ENCODE measurements at regions not wholly inside any gene's neighbourhood (a gene's known extent, or its start where the extent isn't known, plus 50 kb on each side); places are given as distances from the start of the nearest gene placed in this dataset.

DNA sequence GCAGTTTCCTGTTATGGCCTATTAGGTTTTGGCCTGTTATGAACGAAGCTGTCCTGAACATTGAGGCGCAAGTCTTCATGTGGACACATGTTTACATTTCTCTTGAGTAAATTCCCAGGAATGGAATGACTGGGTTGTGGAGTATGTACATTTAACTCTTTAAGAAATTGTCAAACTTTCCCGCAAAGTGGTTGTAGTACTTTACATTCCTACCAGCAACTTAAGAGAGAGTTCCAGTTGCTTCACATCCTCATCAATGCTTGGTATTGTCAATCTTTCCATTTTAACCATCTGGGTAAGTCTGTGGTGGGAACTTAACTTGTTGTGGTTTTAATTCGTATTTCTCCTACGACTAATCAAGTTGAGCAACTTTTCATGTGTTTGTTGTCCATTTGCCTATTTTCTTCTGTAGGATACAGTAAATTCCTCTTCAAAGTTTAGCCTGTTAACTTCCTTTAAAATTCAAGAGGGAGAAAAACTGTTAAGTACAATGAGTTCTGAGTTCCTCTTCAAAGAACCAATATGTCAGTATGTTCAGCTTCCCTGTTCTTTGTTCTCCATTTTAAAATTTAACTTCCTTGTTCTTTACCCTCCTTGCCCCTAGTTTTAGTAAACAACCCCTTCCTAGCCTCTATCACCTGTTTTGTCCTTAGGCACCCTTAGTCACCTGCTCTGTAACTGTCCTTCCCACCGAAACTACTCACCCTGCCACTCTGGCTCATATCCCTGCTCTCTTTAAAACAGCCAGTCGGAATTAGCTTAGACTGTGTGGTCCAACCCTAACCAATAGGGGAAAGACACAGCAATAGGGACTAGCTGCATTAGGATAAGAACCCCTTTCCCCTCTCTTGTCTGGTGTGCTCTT, 74.0 kb downstream of the FAM241B start:
- Histone ChIP-seq H3K9ac (ENCODE audit: low read length) (no peak overlapping the region), H3K4me2 (ENCODE audit: low read length) (no peak overlapping the region), H3K79me2 (ENCODE audit: low read length) (no peaks in the 10 kb centered on the region), H3K27ac (ENCODE audit: low read length) (no peak overlapping the region), H2AFZ (ENCODE audit: low read depth, low read length) (no peak overlapping the region), H3K36me3 (replicated peaks; ENCODE audit: low read depth, low read length) (no peaks in the 10 kb centered on the region), H3K4me3 (ENCODE audit: low read length) (no peak overlapping the region), H3K9me3 (ENCODE audit: insufficient read depth, low read length) (no peaks in the 10 kb centered on the region), H3K4me1 (ENCODE audit: low read length) (no peaks in the 10 kb centered on the region), H3K27me3 (ENCODE audit: low read depth, low read length) (peaks cover 14% of the 10 kb centered on the region), H4K20me1 (ENCODE audit: insufficient read depth, low read length) (no peaks in the 10 kb centered on the region)
- TF ChIP-seq, protein P1, sequence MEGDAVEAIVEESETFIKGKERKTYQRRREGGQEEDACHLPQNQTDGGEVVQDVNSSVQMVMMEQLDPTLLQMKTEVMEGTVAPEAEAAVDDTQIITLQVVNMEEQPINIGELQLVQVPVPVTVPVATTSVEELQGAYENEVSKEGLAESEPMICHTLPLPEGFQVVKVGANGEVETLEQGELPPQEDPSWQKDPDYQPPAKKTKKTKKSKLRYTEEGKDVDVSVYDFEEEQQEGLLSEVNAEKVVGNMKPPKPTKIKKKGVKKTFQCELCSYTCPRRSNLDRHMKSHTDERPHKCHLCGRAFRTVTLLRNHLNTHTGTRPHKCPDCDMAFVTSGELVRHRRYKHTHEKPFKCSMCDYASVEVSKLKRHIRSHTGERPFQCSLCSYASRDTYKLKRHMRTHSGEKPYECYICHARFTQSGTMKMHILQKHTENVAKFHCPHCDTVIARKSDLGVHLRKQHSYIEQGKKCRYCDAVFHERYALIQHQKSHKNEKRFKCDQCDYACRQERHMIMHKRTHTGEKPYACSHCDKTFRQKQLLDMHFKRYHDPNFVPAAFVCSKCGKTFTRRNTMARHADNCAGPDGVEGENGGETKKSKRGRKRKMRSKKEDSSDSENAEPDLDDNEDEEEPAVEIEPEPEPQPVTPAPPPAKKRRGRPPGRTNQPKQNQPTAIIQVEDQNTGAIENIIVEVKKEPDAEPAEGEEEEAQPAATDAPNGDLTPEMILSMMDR (IDR thresholded peaks at IDR 0.05; ENCODE audit: low read depth, low read length), result no peak
- no peak for TF ChIP-seq EZH2phosphoT487 (IDR thresholded peaks at IDR 0.05; ENCODE audit: low read depth)

GRCh38 chr10:69709366-69709941, 79.4 kb downstream of the FAM241B start:
- Histone ChIP-seq H3K79me2 (ENCODE audit: low read length) (no peaks in the 10 kb centered on the region), H3K4me1 (ENCODE audit: low read length) (no peaks in the 10 kb centered on the region), H3K4me2 (ENCODE audit: low read length) (no peak overlapping the region), H3K27me3 (ENCODE audit: low read depth, low read length) (no peaks in the 10 kb centered on the region), H3K36me3 (replicated peaks; ENCODE audit: low read depth, low read length) (no peaks in the 10 kb centered on the region), H3K4me3 (ENCODE audit: low read length) (no peak overlapping the region), H3K27ac (ENCODE audit: low read length) (no peak overlapping the region), H3K9ac (ENCODE audit: low read length) (no peak overlapping the region), H2AFZ (ENCODE audit: low read depth, low read length) (no peak overlapping the region), H4K20me1 (ENCODE audit: insufficient read depth, low read length) (no peaks in the 10 kb centered on the region), H3K9me3 (ENCODE audit: insufficient read depth, low read length) (no peaks in the 10 kb centered on the region)
- no peak for TF ChIP-seq EZH2phosphoT487 (IDR thresholded peaks at IDR 0.05; ENCODE audit: low read depth)
- TF ChIP-seq, protein P1 (IDR thresholded peaks at IDR 0.05; ENCODE audit: low read depth, low read length), result no peak

DNA sequence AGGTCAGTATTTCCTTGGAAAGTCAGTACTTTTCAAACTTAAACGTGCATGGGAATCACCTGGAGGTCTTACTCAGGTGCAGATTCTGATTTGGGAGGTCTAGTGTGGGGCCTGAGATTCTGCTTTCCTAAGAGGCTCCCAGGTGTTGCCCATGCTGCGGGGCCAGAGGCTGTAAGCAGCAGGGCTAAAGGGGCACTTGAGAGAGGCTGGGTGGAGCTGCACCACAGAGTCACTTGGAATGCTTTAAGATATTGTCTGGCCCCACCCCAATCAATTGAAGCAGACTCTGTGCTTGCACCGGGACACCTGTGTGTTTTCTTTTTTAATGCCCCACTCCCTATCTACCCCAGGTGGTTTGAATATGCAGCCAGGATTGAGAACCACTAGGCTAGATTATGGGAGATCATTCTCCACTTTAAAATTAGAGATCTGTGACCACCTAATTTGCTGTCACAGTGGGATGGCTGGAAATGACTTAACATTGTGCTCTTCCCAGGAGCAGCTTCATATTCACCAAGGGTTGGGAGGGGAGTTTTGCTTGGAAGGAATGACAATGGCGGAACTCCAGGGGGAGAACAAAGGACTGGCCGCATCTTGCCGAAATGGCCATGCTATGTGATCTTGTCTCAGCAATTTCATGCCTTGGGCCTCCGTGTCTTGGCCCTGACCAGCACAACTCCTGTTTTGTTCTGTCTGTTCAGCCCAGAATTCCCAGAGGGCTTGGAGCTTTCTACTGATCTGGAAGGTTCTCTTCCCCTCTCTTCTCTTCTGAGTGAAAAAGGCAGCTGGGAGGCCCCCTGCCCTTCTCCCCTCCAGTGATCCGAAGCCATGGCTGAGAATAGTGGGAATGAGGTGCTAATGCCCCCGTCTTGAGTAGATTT, 80.2 kb downstream of the FAM241B start:
- Histone ChIP-seq H3K9ac (ENCODE audit: low read length) (no peak overlapping the region), H3K27ac (ENCODE audit: low read length) (no peak overlapping the region), H3K36me3 (replicated peaks; ENCODE audit: low read depth, low read length) (no peaks in the 10 kb centered on the region), H3K9me3 (ENCODE audit: insufficient read depth, low read length) (no peaks in the 10 kb centered on the region), H2AFZ (ENCODE audit: low read depth, low read length) (no peak overlapping the region), H3K27me3 (ENCODE audit: low read depth, low read length) (no peaks in the 10 kb centered on the region), H3K4me2 (ENCODE audit: low read length) (no peak overlapping the region), H3K4me3 (ENCODE audit: low read length) (no peak overlapping the region), H4K20me1 (ENCODE audit: insufficient read depth, low read length) (no peaks in the 10 kb centered on the region), H3K79me2 (ENCODE audit: low read length) (no peaks in the 10 kb centered on the region), H3K4me1 (ENCODE audit: low read length) (no peaks in the 10 kb centered on the region)
- no peak for TF ChIP-seq EZH2phosphoT487 (IDR thresholded peaks at IDR 0.05; ENCODE audit: low read depth)
- TF ChIP-seq, protein P1 (IDR thresholded peaks at IDR 0.05; ENCODE audit: low read depth, low read length), result no peak

- H3K9me3 ChIP-seq (ENCODE audit: insufficient read depth, low read length), result no peaks in the 10 kb centered on the region
- no peak overlapping the region for H3K27ac ChIP-seq (ENCODE audit: low read length)
- no peaks in the 10 kb centered on the region for H4K20me1 ChIP-seq (ENCODE audit: insufficient read depth, low read length)
- TF ChIP-seq, protein P1 (IDR thresholded peaks at IDR 0.05; ENCODE audit: low read depth, low read length), result no peak
- no peak for TF ChIP-seq EZH2phosphoT487 (IDR thresholded peaks at IDR 0.05; ENCODE audit: low read depth)
- no peaks in the 10 kb centered on the region for H3K27me3 ChIP-seq (ENCODE audit: low read depth, low read length)
- H2AFZ ChIP-seq (ENCODE audit: low read depth, low read length), result no peak overlapping the region
- H3K79me2 ChIP-seq (ENCODE audit: low read length), result no peaks in the 10 kb centered on the region
- H3K36me3 ChIP-seq (replicated peaks; ENCODE audit: low read depth, low read length), result no peaks in the 10 kb centered on the region
- no peak overlapping the region for H3K9ac ChIP-seq (ENCODE audit: low read length)
- no peak overlapping the region for H3K4me2 ChIP-seq (ENCODE audit: low read length)
- no peak overlapping the region for H3K4me3 ChIP-seq (ENCODE audit: low read length)
- no peaks in the 10 kb centered on the region for H3K4me1 ChIP-seq (ENCODE audit: low read length)
These were observed 82.3 kb downstream of the FAM241B start for GRCh38 chr10:69712342-69712741.
